GM12864 (cell line): ENCODE measurements at regions not wholly inside any gene's neighbourhood (a gene's known extent, or its start where the extent isn't known, plus 50 kb on each side); places are given as distances from the start of the nearest gene placed in this dataset.

Source experiments
- DNase-seq: peaks from one replicate; pipeline ENCODE4 v3.0.0-alpha.2; 2011; ENCODE audit warnings: low read depth
- H3K4me3 ChIP-seq: 2 replicates; pipeline ENCODE4 v1.5.1; 2011; ENCODE audit warnings: mild to moderate bottlenecking, low read depth, low read length, control low read depth
- TF ChIP-seq, protein P1 (sequence below): IDR thresholded peaks from 2 replicates; pipeline ENCODE4 v1.5.1; 2011; ENCODE audit warnings: low read depth, mild to moderate bottlenecking, moderate library complexity, low read length, control low read depth, inconsistent platforms; ENCODE audit errors: missing control alignments

- no peak overlapping the region for H3K4me3 ChIP-seq
- TF ChIP-seq, protein P1, sequence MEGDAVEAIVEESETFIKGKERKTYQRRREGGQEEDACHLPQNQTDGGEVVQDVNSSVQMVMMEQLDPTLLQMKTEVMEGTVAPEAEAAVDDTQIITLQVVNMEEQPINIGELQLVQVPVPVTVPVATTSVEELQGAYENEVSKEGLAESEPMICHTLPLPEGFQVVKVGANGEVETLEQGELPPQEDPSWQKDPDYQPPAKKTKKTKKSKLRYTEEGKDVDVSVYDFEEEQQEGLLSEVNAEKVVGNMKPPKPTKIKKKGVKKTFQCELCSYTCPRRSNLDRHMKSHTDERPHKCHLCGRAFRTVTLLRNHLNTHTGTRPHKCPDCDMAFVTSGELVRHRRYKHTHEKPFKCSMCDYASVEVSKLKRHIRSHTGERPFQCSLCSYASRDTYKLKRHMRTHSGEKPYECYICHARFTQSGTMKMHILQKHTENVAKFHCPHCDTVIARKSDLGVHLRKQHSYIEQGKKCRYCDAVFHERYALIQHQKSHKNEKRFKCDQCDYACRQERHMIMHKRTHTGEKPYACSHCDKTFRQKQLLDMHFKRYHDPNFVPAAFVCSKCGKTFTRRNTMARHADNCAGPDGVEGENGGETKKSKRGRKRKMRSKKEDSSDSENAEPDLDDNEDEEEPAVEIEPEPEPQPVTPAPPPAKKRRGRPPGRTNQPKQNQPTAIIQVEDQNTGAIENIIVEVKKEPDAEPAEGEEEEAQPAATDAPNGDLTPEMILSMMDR, result no peak
- no peak for DNase-seq
Measured at GRCh38 chr13:73466561-73466960, 407.8 kb downstream of the KLF5 start.

GRCh38 chr13:73465617-73465971, 406.8 kb downstream of the KLF5 start:
- DNase-seq, result no peak
- no peak overlapping the region for H3K4me3 ChIP-seq
- TF ChIP-seq, protein P1, result no peak

GRCh38 chr13:73464758-73465616, 406.2 kb downstream of the KLF5 start:
- DNase-seq, result no peak
- no peak overlapping the region for H3K4me3 ChIP-seq
- TF ChIP-seq, protein P1, result no peak

GRCh38 chr13:73462241-73462640, 403.4 kb downstream of the KLF5 start:
- TF ChIP-seq, protein P1, result no peak

GRCh38 chr13:73451221-73452029, 392.6 kb downstream of the KLF5 start:
- no peak for DNase-seq
- no peak overlapping the region for H3K4me3 ChIP-seq
- TF ChIP-seq, protein P1, result no peak

More at GRCh38 chr13:73462241-73462640, 403.4 kb downstream of the KLF5 start:
- H3K4me3 ChIP-seq, result no peak overlapping the region
- no peak for DNase-seq

- no peak for DNase-seq
- TF ChIP-seq, protein P1, result no peak
- H3K4me3 ChIP-seq, result no peak overlapping the region
Measured at GRCh38 chr13:73450583-73450982, 391.8 kb downstream of the KLF5 start.
